ENCODE measurements at regions not wholly inside any gene's neighbourhood (a gene's known extent, or its start where the extent isn't known, plus 50 kb on each side); places are given as distances from the start of the nearest gene placed in this dataset.

GRCh38 chr11:79525257-79525656 is 84.4 kb upstream of the TENM4 start:
- Histone ChIP-seq H4K20me1 (ENCODE audit: control insufficient read depth, insufficient read depth) (no peaks in the 10 kb centered on the region), H2AFZ (ENCODE audit: control insufficient read depth, low read depth, low read length) (no peak overlapping the region), H3K27me3 (replicated peaks in 1 of 2; ENCODE audit: control insufficient read depth in 2 of 2, insufficient read depth in 2 of 2, low read length in 1 of 2) (no peaks in the 10 kb centered on the region; a peak in 1 of 4 replicates), H3K9me3 (replicated peaks; ENCODE audit: control insufficient read depth, insufficient read depth, low read length) (no peaks in the 10 kb centered on the region), H3K79me2 (ENCODE audit: control insufficient read depth, insufficient read depth, low read length) (no peaks in the 10 kb centered on the region), H3K4me3 (no peak overlapping the region), H3K4me1 (ENCODE audit: control insufficient read depth, insufficient read depth, low read length) (no peaks in the 10 kb centered on the region), H3K9ac (ENCODE audit: control insufficient read depth, insufficient read depth, low read length) (no peak overlapping the region), H3K27ac (ENCODE audit: control insufficient read depth, insufficient read depth) (no peak overlapping the region), H3K4me2 (ENCODE audit: control insufficient read depth, insufficient read depth) (no peak overlapping the region), H3K36me3 (ENCODE audit: control insufficient read depth in 2 of 2, insufficient read depth in 2 of 2, low read length in 1 of 2) (no peaks in the 10 kb centered on the region)
- ChIA-PET POLR2A (no interaction called here), RAD21 (ENCODE audit: unreplicated experiment) (no interaction called here), SMC1A (ENCODE audit: uncharacterized antibody, unreplicated experiment) (no interaction called here), CTCF (interaction anchor here (1.0 kb wide), 1 partner anchor 9 kb away, joined by 3 read pairs; no protein-coding TSS in a partner anchor)
- ATAC-seq: no peak
- TF ChIP-seq MXI1 (IDR thresholded peaks at IDR 0.05; ENCODE audit: low read depth, low read length): no peak
- no peak for TF ChIP-seq HCFC1 (IDR thresholded peaks at IDR 0.05; ENCODE audit: low read length)
- no peak for TF ChIP-seq SPI1 (IDR thresholded peaks at IDR 0.05; ENCODE audit: borderline replicate concordance, insufficient read depth, low read depth, low read length)
- no peak for TF ChIP-seq EGR1 (IDR thresholded peaks at IDR 0.05; ENCODE audit: borderline replicate concordance in 1 of 2, low read depth in 2 of 2, low read length in 2 of 2)
- TF ChIP-seq SP1 (IDR thresholded peaks at IDR 0.05; ENCODE audit: low read depth, low read length): no peak
- TF ChIP-seq, protein P1, sequence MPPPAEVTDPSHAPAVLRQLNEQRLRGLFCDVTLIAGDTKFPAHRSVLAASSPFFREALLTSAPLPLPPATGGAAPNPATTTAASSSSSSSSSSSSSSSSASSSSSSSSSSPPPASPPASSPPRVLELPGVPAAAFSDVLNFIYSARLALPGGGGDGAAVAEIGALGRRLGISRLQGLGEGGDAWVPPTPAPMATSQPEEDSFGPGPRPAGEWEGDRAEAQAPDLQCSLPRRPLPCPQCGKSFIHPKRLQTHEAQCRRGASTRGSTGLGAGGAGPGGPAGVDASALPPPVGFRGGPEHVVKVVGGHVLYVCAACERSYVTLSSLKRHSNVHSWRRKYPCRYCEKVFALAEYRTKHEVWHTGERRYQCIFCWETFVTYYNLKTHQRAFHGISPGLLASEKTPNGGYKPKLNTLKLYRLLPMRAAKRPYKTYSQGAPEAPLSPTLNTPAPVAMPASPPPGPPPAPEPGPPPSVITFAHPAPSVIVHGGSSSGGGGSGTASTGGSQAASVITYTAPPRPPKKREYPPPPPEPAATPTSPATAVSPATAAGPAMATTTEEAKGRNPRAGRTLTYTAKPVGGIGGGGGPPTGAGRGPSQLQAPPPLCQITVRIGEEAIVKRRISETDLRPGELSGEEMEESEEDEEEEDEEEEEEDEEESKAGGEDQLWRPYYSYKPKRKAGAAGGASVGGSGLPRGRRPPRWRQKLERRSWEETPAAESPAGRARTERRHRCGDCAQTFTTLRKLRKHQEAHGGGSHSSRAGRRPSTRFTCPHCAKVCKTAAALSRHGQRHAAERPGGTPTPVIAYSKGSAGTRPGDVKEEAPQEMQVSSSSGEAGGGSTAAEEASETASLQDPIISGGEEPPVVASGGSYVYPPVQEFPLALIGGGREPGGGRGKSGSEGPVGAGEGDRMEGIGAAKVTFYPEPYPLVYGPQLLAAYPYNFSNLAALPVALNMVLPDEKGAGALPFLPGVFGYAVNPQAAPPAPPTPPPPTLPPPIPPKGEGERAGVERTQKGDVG (CRISPR knock-in tag; IDR thresholded peaks at IDR 0.05): no peak
- no peak for TF ChIP-seq MYB (IDR thresholded peaks at IDR 0.05; ENCODE audit: borderline replicate concordance, low read depth, low read length)
- no peak for TF ChIP-seq CHD2 (IDR thresholded peaks at IDR 0.05; ENCODE audit: borderline replicate concordance, low read depth, low read length)
- TF ChIP-seq TARDBP (IDR thresholded peaks at IDR 0.05; ENCODE audit: borderline replicate concordance): no peak
- no peak for TF ChIP-seq RAD51 (IDR thresholded peaks at IDR 0.05)
- no peak for TF ChIP-seq ZSCAN29 (IDR thresholded peaks at IDR 0.05)
- TF ChIP-seq SREBF2 (IDR thresholded peaks at IDR 0.05; ENCODE audit: low read length): no peak
- no peak for TF ChIP-seq RELB (IDR thresholded peaks at IDR 0.05; ENCODE audit: low read depth)
- TF ChIP-seq RCOR1 (conservative IDR thresholded peaks at IDR 0.05; ENCODE audit: low read depth, low read length): no peak
- no TSS peak for BruUV-seq (replicated peaks)
- no peak for FAIRE-seq
- intact Hi-C loops (cut with micrococcal nuclease; ENCODE audit: unreplicated experiment) (no loop called here), in situ Hi-C loops (cut with MboI) (no loop called here)
- DNase-seq (ENCODE audit: low read depth, low spot score): no peak
